HG03575 (cell line): ENCODE measurements at regions not wholly inside any gene's neighbourhood (a gene's known extent, or its start where the extent isn't known, plus 50 kb on each side); places are given as distances from the start of the nearest gene placed in this dataset.

Experiments
- ATAC-seq: cut with Tn5 transposase; IDR thresholded peaks from one replicate; pipeline ENCODE4 v1.9.1; 2021; ENCODE audit not compliant: unreplicated experiment, insufficient number of reproducible peaks, low FRiP score; ENCODE audit errors: extremely low read depth

- ATAC-seq, result no peak
Observed at GRCh38 chr18:55839343-55839742, 251.4 kb upstream of the TCF4 start.

- ATAC-seq, result no peak
Observed at GRCh38 chr18:55838841-55839240, 250.8 kb upstream of the TCF4 start.

- no peak for ATAC-seq
Observed at GRCh38 chr18:55838319-55838718, 250.3 kb upstream of the TCF4 start.

- ATAC-seq, result no peak
Observed at GRCh38 chr18:55833543-55833942, 245.6 kb upstream of the TCF4 start.

GRCh38 chr18:55830544-55830943, 242.6 kb upstream of the TCF4 start:
- ATAC-seq, result no peak

- ATAC-seq, result no peak
Observed at GRCh38 chr18:55821219-55821618, 233.2 kb upstream of the TCF4 start.

GRCh38 chr18:55819448-55819847, 231.5 kb upstream of the TCF4 start:
- no peak for ATAC-seq

- ATAC-seq, result no peak
Observed at GRCh38 chr18:55818284-55818683, 230.3 kb upstream of the TCF4 start.

- no peak for ATAC-seq
Observed at GRCh38 chr18:55811925-55812324, 223.9 kb upstream of the TCF4 start.

- no peak for ATAC-seq
Observed at GRCh38 chr18:55805666-55806065, 217.7 kb upstream of the TCF4 start.

GRCh38 chr18:55795101-55795669, 207.2 kb upstream of the TCF4 start:
- no peak for ATAC-seq

- ATAC-seq, result no peak
Observed at GRCh38 chr18:55794288-55795052, 206.5 kb upstream of the TCF4 start.

GRCh38 chr18:55790296-55790695, 202.3 kb upstream of the TCF4 start:
- no peak for ATAC-seq

- ATAC-seq, result no peak
Observed at GRCh38 chr18:55787536-55788073, 199.6 kb upstream of the TCF4 start.

GRCh38 chr18:55786651-55787272, 198.8 kb upstream of the TCF4 start:
- ATAC-seq, result no peak

- ATAC-seq, result no peak
Observed at GRCh38 chr18:55783921-55784320, 195.9 kb upstream of the TCF4 start.

- no peak for ATAC-seq
Observed at GRCh38 chr18:55781481-55781957, 193.5 kb upstream of the TCF4 start.

GRCh38 chr18:55780586-55781071, 192.6 kb upstream of the TCF4 start:
- ATAC-seq, result no peak

GRCh38 chr18:55779691-55780585, 191.9 kb upstream of the TCF4 start:
- ATAC-seq, result no peak
